Chondrocyte (in vitro differentiated cells): ENCODE measurements at regions not wholly inside any gene's neighbourhood (a gene's known extent, or its start where the extent isn't known, plus 50 kb on each side); places are given as distances from the start of the nearest gene placed in this dataset.

Experiments used
- DNase-seq: peaks from one replicate; pipeline ENCODE4 v3.0.0; 2021; ENCODE audit warnings: mixed read lengths, low spot score
- H3K27ac Mint-ChIP-seq: one replicate; pipeline ENCODE4 v1.8.0; 2021; ENCODE audit warnings: mild to moderate bottlenecking, moderate library complexity, mixed read lengths; ENCODE audit not compliant: unreplicated experiment
- H3K27me3 Mint-ChIP-seq: 2 replicates; pipeline ENCODE4 v1.8.0; 2021; ENCODE audit warnings: low read depth, mixed read lengths
- H3K36me3 Mint-ChIP-seq: 2 replicates; pipeline ENCODE4 v1.8.0; 2021; ENCODE audit warnings: low read depth, mixed read lengths
- H3K4me1 Mint-ChIP-seq: 2 replicates; pipeline ENCODE4 v1.8.0; 2021; ENCODE audit warnings: low read depth, mild to moderate bottlenecking, mixed read lengths
- H3K4me3 Mint-ChIP-seq: one replicate; pipeline ENCODE4 v1.8.0; 2021; ENCODE audit warnings: mild to moderate bottlenecking, moderate library complexity, mixed read lengths; ENCODE audit not compliant: unreplicated experiment
- H3K9me3 Mint-ChIP-seq: 2 replicates; pipeline ENCODE4 v1.8.0; 2021; ENCODE audit warnings: low read depth, mixed read lengths
- TF ChIP-seq, protein P1 (sequence below): fragments of 200-600 bp; sonication (generic); IDR thresholded peaks from 2 replicates; pipeline ENCODE4 v1.5.0; 2021; ENCODE audit warnings: antibody characterized with exemption, mild to moderate bottlenecking, moderate library complexity

DNA sequence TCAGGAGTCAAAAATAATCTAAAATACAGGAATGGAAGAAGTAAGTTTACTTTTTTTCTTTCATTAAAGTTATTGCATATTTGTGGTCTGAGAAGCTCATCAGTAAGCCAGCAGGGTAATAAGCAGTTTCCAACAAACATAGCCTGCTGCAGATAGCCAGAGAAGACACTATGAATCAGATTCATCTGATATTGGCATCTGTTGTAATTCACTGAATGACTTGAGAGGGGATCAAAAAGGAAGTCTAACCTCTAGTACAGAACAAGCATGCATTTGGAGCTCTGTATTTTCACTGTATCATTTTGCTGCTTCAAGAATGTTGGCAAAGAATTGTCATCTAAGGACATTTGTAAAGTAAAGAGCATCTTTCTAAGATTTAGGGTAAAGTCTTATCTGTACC lies 53.8 kb upstream of the UFL1 start:
- H3K27me3 Mint-ChIP-seq: peaks cover 23% of the 10 kb centered on the region
- H3K36me3 Mint-ChIP-seq: no peaks in the 10 kb centered on the region
- H3K27ac Mint-ChIP-seq: no peak overlapping the region
- no peaks in the 10 kb centered on the region for H3K4me1 Mint-ChIP-seq
- H3K9me3 Mint-ChIP-seq: no peaks in the 10 kb centered on the region
- no peak for DNase-seq
- H3K4me3 Mint-ChIP-seq: no peak overlapping the region
- TF ChIP-seq, protein P1, sequence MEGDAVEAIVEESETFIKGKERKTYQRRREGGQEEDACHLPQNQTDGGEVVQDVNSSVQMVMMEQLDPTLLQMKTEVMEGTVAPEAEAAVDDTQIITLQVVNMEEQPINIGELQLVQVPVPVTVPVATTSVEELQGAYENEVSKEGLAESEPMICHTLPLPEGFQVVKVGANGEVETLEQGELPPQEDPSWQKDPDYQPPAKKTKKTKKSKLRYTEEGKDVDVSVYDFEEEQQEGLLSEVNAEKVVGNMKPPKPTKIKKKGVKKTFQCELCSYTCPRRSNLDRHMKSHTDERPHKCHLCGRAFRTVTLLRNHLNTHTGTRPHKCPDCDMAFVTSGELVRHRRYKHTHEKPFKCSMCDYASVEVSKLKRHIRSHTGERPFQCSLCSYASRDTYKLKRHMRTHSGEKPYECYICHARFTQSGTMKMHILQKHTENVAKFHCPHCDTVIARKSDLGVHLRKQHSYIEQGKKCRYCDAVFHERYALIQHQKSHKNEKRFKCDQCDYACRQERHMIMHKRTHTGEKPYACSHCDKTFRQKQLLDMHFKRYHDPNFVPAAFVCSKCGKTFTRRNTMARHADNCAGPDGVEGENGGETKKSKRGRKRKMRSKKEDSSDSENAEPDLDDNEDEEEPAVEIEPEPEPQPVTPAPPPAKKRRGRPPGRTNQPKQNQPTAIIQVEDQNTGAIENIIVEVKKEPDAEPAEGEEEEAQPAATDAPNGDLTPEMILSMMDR: no peak

DNA sequence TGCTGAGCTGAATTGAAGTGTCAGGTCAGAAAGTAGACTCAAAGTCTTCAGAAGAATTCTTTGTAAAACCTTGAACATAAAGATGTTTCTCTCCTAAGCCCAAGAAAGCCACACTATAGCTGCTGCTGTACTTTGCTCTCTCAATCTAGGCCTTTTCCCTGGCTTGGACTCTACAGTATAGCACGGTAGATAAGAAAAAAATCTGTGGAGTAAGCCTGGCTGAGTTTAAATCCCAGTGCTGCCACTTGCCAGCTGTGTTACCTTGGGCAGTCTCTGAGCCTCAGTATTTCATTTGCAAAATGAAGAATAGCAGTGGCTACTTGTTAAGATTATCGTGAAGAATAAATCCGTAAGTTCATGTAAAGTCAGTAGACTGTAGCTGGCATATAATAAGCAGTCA lies 53.3 kb upstream of the UFL1 start:
- DNase-seq: no peak
- Mint-ChIP-seq H3K27me3 (peaks cover 23% of the 10 kb centered on the region), H3K4me3 (no peak overlapping the region), H3K4me1 (no peaks in the 10 kb centered on the region), H3K9me3 (no peaks in the 10 kb centered on the region), H3K27ac (no peak overlapping the region), H3K36me3 (no peaks in the 10 kb centered on the region)
- TF ChIP-seq, protein P1: no peak

DNA sequence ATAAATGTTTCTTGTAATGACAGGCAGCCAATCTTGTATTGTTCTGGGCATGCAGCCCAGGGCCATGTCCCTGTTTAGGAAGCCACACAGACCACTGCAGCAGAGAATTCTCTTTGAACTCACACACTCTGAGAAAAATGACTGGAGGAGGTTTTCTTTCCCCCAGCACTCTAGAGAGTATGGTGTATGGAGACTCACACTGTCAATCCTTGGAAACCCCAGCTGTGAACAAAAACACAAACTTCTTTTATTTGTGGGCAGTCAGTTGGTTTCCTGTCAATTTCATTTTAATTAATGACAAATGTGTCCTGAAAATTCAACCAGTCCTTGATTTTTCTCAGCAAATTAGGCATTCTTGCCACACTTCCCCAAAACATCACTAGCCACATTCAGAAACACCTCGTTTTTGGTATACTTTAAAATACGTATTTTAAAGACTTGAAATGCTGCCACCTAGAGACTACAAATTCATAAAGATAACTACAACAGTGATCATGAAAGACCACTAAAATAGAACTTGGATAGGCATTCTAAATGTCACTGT lies 52.9 kb upstream of the UFL1 start:
- H3K4me1 Mint-ChIP-seq: no peaks in the 10 kb centered on the region
- H3K27ac Mint-ChIP-seq: no peak overlapping the region
- H3K36me3 Mint-ChIP-seq: no peaks in the 10 kb centered on the region
- DNase-seq: no peak
- H3K9me3 Mint-ChIP-seq: no peaks in the 10 kb centered on the region
- H3K27me3 Mint-ChIP-seq: peaks cover 22% of the 10 kb centered on the region
- TF ChIP-seq, protein P1: peak; percentile 76
- H3K4me3 Mint-ChIP-seq: no peak overlapping the region

DNA sequence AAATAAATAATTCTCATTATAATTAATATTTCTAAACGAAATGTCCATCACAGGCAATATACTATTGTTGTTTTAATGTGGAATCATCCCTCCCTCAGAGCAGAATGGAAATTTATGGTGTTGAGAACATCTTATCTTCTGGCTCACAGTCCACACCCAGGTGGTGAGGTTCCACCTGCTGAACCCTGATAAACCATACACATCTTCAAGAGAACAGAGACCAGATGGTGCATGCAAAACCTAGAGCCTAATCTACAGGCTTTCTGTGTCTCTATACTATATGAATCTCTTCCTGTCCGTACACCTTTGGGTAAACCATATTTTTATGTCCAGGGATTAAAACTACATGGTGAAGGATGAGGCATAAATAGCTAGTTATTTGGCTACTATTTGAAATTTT lies 52.3 kb upstream of the UFL1 start:
- no peak overlapping the region for H3K4me3 Mint-ChIP-seq
- no peak overlapping the region for H3K27ac Mint-ChIP-seq
- no peaks in the 10 kb centered on the region for H3K36me3 Mint-ChIP-seq
- peaks cover 19% of the 10 kb centered on the region for H3K27me3 Mint-ChIP-seq
- DNase-seq: no peak
- TF ChIP-seq, protein P1: peak; percentile 43
- H3K9me3 Mint-ChIP-seq: no peaks in the 10 kb centered on the region
- H3K4me1 Mint-ChIP-seq: no peaks in the 10 kb centered on the region

DNA sequence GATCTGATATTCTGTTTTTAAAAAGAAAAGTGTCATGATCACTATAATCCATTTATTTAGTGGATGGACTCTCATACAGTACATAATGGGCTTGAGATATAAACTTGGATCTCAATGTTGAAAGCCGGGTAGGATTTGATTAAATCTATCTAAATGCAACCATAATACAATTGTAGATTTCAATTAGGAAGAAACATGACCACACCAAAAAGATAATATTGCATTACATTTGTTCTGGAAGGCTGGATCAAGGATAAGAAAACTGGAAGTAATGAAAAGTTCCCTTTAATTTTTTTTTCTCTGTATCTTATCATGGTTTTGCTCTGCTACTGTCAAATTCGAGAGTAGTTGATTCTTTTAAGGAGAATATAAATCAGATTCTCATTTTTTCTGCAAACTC lies 51.3 kb upstream of the UFL1 start:
- Mint-ChIP-seq H3K9me3 (peaks cover 4% of the 10 kb centered on the region), H3K27ac (no peak overlapping the region), H3K36me3 (no peaks in the 10 kb centered on the region), H3K4me3 (no peak overlapping the region), H3K27me3 (peaks cover 18% of the 10 kb centered on the region), H3K4me1 (no peaks in the 10 kb centered on the region)
- DNase-seq: no peak
- TF ChIP-seq, protein P1: no peak
